HTR-8/SVneo (cell line): ENCODE measurements at regions not wholly inside any gene's neighbourhood (a gene's known extent, or its start where the extent isn't known, plus 50 kb on each side); places are given as distances from the start of the nearest gene placed in this dataset.

Source experiments
- DNase-seq: peaks from one replicate; pipeline ENCODE4 v3.0.0; 2011; ENCODE audit warnings: low spot score, mixed read lengths; ENCODE audit not compliant: insufficient read length
- FAIRE-seq: peaks from 2 replicates; lab custom pipeline; 2011; peaks lifted over from hg19 to GRCh38; lab: Jason Lieb, UNC

GRCh38 chr4:14863418-14864364 lies 138.6 kb upstream of the CPEB2 start:
- DNase-seq (no peak), FAIRE-seq (no peak)

GRCh38 chr4:14864365-14865030 lies 137.8 kb upstream of the CPEB2 start:
- no peak for DNase-seq
- FAIRE-seq, result no peak

- DNase-seq (no peak), FAIRE-seq (no peak)
Observed at GRCh38 chr4:14865031-14865366, 137.3 kb upstream of the CPEB2 start.

DNA sequence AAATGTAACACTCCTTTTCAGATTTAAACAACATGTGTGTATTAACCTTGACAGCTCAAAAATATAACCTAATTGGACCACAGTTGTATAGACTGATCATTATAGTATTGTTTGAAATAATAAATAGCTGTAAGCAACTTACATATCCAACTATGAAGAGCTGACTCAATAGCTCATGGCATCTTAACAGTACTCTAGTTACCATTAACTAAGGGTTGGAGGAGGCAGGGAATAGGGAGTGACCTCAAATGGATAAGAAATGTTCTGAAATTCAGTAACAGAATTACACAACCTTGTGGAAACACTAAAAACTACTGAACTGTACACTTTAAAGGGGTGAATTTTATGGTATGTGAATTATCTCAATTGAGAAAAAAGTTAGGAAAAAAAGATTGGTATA lies 136.5 kb upstream of the CPEB2 start:
- DNase-seq, result no peak
- no peak for FAIRE-seq

GRCh38 chr4:14867847-14868246 lies 134.4 kb upstream of the CPEB2 start:
- DNase-seq, result no peak
- no peak for FAIRE-seq

- FAIRE-seq (no peak), DNase-seq (no peak)
Observed at GRCh38 chr4:14868426-14869395, 133.6 kb upstream of the CPEB2 start.

DNA sequence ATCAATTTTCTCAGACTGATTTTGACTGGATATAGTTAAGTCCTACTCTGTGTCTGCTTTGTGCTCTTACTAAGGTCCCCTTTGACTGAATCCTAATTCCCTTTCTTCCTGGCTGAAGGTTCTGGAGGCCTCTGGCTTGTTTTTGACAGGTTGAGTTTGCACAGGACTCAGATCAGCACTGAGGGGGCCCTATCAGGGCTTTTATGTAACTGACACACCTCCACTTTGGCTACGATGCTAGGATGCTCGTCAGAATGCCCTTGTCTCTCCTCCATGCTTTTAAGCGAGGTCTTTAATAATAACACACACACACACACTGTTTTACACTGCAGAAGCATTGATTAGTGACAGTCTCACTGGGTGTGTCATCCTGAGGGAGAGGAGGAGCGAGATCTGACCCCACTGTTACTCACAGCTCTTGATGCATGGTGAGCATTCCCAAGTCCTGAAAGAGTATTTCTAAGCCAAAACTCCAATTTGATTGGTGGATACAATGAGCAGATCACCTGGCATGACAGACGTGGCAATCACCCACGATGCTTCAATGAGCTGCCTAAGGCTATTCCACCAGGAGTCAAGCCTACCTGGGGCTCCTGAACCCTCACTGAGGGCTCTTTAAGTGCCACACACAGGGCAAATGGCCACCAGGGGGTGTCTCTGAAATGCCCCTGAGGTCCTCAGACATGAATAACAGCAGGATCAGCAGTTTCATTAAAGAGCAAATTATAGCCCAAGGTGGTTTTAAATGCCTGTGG lies 130.4 kb upstream of the CPEB2 start:
- FAIRE-seq (no peak), DNase-seq (no peak)

DNA sequence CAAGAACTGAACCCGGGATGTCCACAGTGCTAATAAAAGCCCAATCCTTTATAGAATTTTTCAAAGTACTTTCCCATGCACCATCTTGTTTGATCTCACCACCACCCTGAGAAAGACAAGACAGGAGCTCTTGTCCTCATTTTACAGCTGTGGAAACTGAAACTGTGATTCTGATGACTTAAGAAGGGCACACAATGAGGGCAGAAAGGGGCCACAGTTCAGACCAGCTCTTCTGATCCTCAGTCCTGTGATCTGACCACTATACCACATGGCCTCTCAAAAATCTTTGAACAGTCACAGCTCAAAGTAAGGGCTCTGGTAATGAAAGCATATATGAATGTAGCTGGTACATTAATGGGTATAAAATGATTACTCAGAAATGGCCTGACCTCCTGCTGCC lies 127.3 kb upstream of the CPEB2 start:
- FAIRE-seq (no peak), DNase-seq (no peak)

- DNase-seq, result no peak
- no peak for FAIRE-seq
Observed at GRCh38 chr4:14877246-14878225, 124.7 kb upstream of the CPEB2 start.

DNA sequence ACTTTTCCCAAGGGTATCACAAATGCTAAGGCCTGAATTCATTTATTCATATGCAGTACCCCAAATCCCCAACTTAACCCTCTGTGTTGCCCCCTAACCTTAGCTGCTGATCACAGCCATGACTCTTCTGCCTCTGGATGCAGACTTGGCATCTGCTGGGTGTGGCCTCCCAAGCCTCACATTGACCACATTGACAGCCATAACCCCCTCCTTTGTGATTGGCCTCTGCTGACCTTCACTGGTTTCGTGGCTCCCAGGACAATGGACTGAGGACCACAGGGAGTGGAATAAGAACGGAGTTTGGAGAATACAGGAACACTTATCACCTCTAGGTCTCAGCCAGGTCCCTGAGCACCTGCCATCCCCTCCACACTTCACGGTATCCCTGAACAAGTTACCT lies 123.6 kb upstream of the CPEB2 start:
- FAIRE-seq (no peak), DNase-seq (no peak)

GRCh38 chr4:14879683-14880082 lies 122.6 kb upstream of the CPEB2 start:
- no peak for DNase-seq

DNA sequence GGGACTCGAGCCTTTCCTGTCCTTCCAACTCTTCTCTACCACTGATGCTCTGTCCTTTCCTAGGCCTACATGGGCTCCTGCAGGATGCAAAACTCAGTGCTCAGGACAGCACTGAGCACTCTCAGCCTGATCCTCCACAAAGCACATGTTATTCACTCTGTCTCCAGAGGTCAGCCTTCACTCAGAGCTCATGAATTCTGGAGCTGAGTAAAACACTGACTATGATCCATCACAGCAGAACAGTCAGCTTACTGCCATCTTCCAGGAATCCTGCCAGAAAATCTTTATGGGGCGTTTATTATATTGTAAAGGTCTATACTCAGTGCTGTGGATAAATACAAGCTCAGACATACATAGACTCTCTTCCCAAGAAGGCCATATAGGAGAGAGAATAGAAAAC lies 121.5 kb upstream of the CPEB2 start:
- no peak for DNase-seq
- FAIRE-seq, result no peak

More at GRCh38 chr4:14879683-14880082, 122.6 kb upstream of the CPEB2 start:
- FAIRE-seq, result no peak

DNA sequence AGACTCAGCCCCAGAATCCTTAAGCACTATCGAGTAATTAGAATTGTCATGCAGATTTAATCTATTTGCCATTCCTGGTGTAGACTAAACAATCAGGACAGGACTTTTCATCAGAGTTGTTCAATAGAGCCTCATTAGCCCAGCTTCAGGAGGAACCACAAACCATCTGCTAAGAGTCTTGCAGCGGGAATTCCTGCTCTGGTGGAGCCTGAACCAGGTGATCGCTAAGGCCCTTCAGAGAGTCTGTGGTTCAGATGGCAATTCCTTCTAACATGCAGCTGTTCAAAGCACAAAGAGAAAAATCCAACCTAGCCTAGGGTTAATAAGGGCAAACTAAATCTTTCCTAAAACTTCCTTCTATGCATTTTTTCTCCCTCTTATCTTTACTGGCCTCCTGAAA lies 119.1 kb upstream of the CPEB2 start:
- no peak for FAIRE-seq
- DNase-seq, result no peak

GRCh38 chr4:14883661-14884060 lies 118.6 kb upstream of the CPEB2 start:
- FAIRE-seq (no peak), DNase-seq (no peak)

GRCh38 chr4:14887842-14888433 lies 114.3 kb upstream of the CPEB2 start:
- FAIRE-seq, result no peak
- no peak for DNase-seq

GRCh38 chr4:14888790-14889572 lies 113.3 kb upstream of the CPEB2 start:
- FAIRE-seq (no peak), DNase-seq (no peak)

DNA sequence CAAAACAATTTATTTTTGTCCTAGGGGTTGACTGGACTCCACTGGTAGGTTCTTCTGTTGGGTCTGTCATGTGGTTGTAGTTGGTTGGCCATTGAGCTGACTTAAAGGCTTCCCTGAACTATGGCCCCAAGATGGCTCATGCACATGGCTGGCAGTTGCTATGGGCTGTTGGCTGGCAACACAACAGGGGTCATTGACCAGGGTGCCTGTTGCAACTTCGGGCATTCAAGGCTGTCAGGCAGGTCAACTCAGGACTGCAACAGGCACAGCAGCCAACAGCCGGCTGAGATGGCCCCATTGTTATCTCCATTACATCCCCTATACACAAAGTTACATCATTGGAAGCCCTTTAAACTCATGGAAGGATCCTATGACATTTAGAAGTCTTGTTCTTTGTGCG lies 109.7 kb upstream of the CPEB2 start:
- DNase-seq (no peak), FAIRE-seq (no peak)

GRCh38 chr4:14893713-14894112 lies 108.6 kb upstream of the CPEB2 start:
- FAIRE-seq, result no peak
- no peak for DNase-seq
